ENCODE measurements at regions not wholly inside any gene's neighbourhood (a gene's known extent, or its start where the extent isn't known, plus 50 kb on each side); places are given as distances from the start of the nearest gene placed in this dataset.

DNA sequence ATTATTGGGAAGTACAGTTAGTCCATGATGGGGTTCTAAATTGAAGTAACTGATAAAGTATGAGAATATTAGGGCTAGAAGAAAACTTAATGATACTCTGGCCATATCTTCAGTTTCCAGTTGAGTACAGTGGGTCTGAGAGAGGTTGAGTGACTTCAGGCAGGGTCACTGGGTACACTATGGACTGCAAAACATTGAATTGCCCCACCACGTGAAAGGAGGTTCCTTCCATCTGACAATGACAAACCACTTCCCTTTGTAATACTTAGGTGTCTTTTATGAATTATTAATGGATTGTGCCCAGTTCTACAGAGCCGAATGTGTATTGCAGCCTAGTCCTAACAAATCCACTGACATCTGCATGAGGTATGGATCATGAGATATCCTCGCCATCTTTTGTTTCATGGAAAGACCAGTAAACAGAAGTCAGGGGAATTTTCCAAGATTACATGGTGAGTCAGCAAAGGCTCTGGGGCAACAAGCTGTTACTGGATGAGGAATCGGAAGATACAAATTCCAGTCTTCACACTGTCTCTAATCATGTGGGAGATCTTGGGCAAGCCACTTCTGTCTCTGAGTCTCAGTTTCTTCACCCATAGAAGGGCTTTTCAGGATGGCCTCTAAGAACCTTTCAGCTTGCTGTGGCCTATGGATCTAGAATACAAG lies 66.5 kb upstream of the BCL6 start (continued):
- no peak for TF ChIP-seq YY1 (IDR thresholded peaks at IDR 0.05)
- TF ChIP-seq HNF4G (IDR thresholded peaks at IDR 0.05) = no peak
- no peak for TF ChIP-seq RAD21 (IDR thresholded peaks at IDR 0.05)

DNA sequence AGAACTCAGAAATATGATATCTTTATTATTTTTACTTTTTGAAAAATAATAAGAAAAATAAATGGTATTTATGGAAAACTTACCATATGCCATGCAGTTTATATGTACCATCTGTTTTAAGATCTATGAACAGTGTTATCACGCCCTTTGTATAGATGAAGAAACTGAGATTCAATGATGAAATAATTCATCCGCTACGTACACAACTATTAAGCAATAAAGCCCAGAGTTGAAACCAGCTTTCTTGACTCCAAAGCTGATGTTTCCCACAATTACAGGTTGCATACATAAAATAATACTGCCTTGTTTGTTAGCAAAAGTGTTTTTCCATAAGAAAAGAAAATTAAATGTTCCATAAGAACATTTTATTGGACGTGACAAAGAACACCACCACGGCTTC lies 67.2 kb upstream of the BCL6 start:
- Histone ChIP-seq H3K4me3 (ENCODE audit: low read depth in 1 of 3, low read length in 3 of 3) (no peak overlapping the region), H3K9me3 (ENCODE audit: control insufficient read depth in 4 of 4, low read length in 3 of 4) (no peaks in the 10 kb centered on the region), H3K36me3 (ENCODE audit: control insufficient read depth in 4 of 4, insufficient read depth in 3 of 4, low read depth in 1 of 4, low read length in 3 of 4) (no peaks in the 10 kb centered on the region), H3K9ac (ENCODE audit: low read depth in 1 of 2, low read length in 2 of 2) (no peak overlapping the region), H3K4me1 (ENCODE audit: control insufficient read depth in 4 of 4, insufficient read depth in 4 of 4, low read length in 3 of 4) (peaks cover 7 to 23% (median 18%) of the 10 kb centered on the region in 4 donors), H3K27ac (ENCODE audit: low read depth in 1 of 2, low read length in 2 of 2) (no peak overlapping the region), H3K27me3 (ENCODE audit: control insufficient read depth in 4 of 4, insufficient read depth in 4 of 4, low read length in 3 of 4) (no peaks in the 10 kb centered on the region)
- no peak for DNase-seq (ENCODE audit: low spot score)
- 88% methylated on average over 5 of the region's 5 CpGs for whole genome bisulfite sequencing
- no peak for TF ChIP-seq JUND (IDR thresholded peaks at IDR 0.05)
- no peak for TF ChIP-seq SP1 (IDR thresholded peaks at IDR 0.05)
- no peak for TF ChIP-seq EGR1 (IDR thresholded peaks at IDR 0.05; ENCODE audit: low read depth in 2 of 2)
- no peak for TF ChIP-seq TAF1 (conservative IDR thresholded peaks at IDR 0.05)
- no peak for TF ChIP-seq FOXA2 (IDR thresholded peaks at IDR 0.05)
- no peak for TF ChIP-seq HNF4A (conservative IDR thresholded peaks at IDR 0.05)
- no peak for TF ChIP-seq HNF4G (IDR thresholded peaks at IDR 0.05)
- no peak for TF ChIP-seq GABPA (IDR thresholded peaks at IDR 0.05 in 1 of 2, conservative IDR thresholded peaks at IDR 0.05 in 1 of 2)
- TF ChIP-seq, protein P1, sequence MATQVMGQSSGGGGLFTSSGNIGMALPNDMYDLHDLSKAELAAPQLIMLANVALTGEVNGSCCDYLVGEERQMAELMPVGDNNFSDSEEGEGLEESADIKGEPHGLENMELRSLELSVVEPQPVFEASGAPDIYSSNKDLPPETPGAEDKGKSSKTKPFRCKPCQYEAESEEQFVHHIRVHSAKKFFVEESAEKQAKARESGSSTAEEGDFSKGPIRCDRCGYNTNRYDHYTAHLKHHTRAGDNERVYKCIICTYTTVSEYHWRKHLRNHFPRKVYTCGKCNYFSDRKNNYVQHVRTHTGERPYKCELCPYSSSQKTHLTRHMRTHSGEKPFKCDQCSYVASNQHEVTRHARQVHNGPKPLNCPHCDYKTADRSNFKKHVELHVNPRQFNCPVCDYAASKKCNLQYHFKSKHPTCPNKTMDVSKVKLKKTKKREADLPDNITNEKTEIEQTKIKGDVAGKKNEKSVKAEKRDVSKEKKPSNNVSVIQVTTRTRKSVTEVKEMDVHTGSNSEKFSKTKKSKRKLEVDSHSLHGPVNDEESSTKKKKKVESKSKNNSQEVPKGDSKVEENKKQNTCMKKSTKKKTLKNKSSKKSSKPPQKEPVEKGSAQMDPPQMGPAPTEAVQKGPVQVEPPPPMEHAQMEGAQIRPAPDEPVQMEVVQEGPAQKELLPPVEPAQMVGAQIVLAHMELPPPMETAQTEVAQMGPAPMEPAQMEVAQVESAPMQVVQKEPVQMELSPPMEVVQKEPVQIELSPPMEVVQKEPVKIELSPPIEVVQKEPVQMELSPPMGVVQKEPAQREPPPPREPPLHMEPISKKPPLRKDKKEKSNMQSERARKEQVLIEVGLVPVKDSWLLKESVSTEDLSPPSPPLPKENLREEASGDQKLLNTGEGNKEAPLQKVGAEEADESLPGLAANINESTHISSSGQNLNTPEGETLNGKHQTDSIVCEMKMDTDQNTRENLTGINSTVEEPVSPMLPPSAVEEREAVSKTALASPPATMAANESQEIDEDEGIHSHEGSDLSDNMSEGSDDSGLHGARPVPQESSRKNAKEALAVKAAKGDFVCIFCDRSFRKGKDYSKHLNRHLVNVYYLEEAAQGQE (IDR thresholded peaks at IDR 0.05) = no peak
- no peak for TF ChIP-seq RXRA (IDR thresholded peaks at IDR 0.05)
- no peak for TF ChIP-seq FOXA1 (IDR thresholded peaks at IDR 0.05)
- TF ChIP-seq YY1 (IDR thresholded peaks at IDR 0.05) = no peak
- no peak for TF ChIP-seq RAD21 (IDR thresholded peaks at IDR 0.05)
- no peak for TF ChIP-seq NR2F2 (IDR thresholded peaks at IDR 0.05)
- TF ChIP-seq, protein P2, sequence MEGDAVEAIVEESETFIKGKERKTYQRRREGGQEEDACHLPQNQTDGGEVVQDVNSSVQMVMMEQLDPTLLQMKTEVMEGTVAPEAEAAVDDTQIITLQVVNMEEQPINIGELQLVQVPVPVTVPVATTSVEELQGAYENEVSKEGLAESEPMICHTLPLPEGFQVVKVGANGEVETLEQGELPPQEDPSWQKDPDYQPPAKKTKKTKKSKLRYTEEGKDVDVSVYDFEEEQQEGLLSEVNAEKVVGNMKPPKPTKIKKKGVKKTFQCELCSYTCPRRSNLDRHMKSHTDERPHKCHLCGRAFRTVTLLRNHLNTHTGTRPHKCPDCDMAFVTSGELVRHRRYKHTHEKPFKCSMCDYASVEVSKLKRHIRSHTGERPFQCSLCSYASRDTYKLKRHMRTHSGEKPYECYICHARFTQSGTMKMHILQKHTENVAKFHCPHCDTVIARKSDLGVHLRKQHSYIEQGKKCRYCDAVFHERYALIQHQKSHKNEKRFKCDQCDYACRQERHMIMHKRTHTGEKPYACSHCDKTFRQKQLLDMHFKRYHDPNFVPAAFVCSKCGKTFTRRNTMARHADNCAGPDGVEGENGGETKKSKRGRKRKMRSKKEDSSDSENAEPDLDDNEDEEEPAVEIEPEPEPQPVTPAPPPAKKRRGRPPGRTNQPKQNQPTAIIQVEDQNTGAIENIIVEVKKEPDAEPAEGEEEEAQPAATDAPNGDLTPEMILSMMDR (IDR thresholded peaks at IDR 0.05; ENCODE audit: low read depth, low read length, missing input control) = no peak
- TF ChIP-seq, protein P3, sequence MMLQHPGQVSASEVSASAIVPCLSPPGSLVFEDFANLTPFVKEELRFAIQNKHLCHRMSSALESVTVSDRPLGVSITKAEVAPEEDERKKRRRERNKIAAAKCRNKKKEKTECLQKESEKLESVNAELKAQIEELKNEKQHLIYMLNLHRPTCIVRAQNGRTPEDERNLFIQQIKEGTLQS (IDR thresholded peaks at IDR 0.05) = no peak
- TF ChIP-seq, protein P4, sequence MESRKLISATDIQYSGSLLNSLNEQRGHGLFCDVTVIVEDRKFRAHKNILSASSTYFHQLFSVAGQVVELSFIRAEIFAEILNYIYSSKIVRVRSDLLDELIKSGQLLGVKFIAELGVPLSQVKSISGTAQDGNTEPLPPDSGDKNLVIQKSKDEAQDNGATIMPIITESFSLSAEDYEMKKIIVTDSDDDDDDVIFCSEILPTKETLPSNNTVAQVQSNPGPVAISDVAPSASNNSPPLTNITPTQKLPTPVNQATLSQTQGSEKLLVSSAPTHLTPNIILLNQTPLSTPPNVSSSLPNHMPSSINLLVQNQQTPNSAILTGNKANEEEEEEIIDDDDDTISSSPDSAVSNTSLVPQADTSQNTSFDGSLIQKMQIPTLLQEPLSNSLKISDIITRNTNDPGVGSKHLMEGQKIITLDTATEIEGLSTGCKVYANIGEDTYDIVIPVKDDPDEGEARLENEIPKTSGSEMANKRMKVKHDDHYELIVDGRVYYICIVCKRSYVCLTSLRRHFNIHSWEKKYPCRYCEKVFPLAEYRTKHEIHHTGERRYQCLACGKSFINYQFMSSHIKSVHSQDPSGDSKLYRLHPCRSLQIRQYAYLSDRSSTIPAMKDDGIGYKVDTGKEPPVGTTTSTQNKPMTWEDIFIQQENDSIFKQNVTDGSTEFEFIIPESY (IDR thresholded peaks at IDR 0.05) = no peak

Measured in liver (tissue), 8 donors.